Heart right ventricle (tissue), 16 donors: ENCODE measurements at regions not wholly inside any gene's neighbourhood (a gene's known extent, or its start where the extent isn't known, plus 50 kb on each side); places are given as distances from the start of the nearest gene placed in this dataset.

Experiments
- ATAC-seq, 8 donors: fragments of 200-7000 bp; cut with Tn5 transposase; one replicate each; pipeline ENCODE4 v1.9.1; 2020; ENCODE audit warnings: mild to moderate bottlenecking in 8 of 8, moderate library complexity in 8 of 8, moderate number of reproducible peaks in 1 of 8
- DNase-seq, 2 donors: peaks; one replicate each; pipeline ENCODE4 v3.0.0-alpha.2; 2020
- H3K27ac ChIP-seq, 10 donors: fragments of 200-600 bp; sonication (generic) in 2 of 10; one replicate each; pipeline versions ENCODE4 v1.5.0 to v1.8.0; 2020 to 2022; ENCODE audit warnings: mild to moderate bottlenecking in 3 of 10
- H3K27me3 ChIP-seq, 7 donors: fragments of 200-600 bp; one replicate each; pipeline ENCODE4 v1.8.0; 2021 to 2022; ENCODE audit warnings: mild to moderate bottlenecking in 2 of 7
- H3K36me3 ChIP-seq, 9 donors: fragments of 200-600 bp; sonication (generic) in 1 of 9; one replicate each; pipeline versions ENCODE4 v1.5.0 to v1.8.0; 2020 to 2022; ENCODE audit warnings: mild to moderate bottlenecking in 2 of 9
- H3K4me1 ChIP-seq, 9 donors: fragments of 200-600 bp; sonication (generic) in 1 of 9; one replicate each; pipeline versions ENCODE4 v1.5.0 to v1.8.0; 2020 to 2022; ENCODE audit warnings: mild to moderate bottlenecking in 4 of 9
- H3K4me3 ChIP-seq, 10 donors: fragments of 200-600 bp; sonication (generic) in 2 of 10; one replicate each; pipeline versions ENCODE4 v1.5.0 to v1.8.0; 2020 to 2022; ENCODE audit warnings: mild to moderate bottlenecking in 7 of 10, moderate library complexity in 2 of 10
- H3K9me3 ChIP-seq, 11 donors: fragments of 200-600 bp in 10 of 11; sonication (generic) in 2 of 11; one replicate each; pipeline versions ENCODE4 v1.5.0 to v1.8.0; 2013 to 2022; ENCODE audit warnings: mild to moderate bottlenecking in 2 of 11, control low read depth in 1 of 11, moderate library complexity in 1 of 11
- WGBS, 2 donors: extraction: QIAGEN DNeasy Blood & Tissue Kit; methylation state at CpG; one replicate each; pipeline ENCODE4 v1.1.7; 2013; ENCODE audit warnings: inconsistent platforms in 1 of 2; 5-methylcytosine and 5-hydroxymethylcytosine counted together
- intact Hi-C, 10 donors: fragments of 100-400 bp; cut with DNase I; formaldehyde crosslinking; loops; one replicate each; pipeline versions ENCODE4 v1.11.1 to v1.14.2; 2022
- TF ChIP-seq, protein P1 (sequence below), 9 donors: fragments of 200-600 bp; sonication (generic) in 2 of 9; IDR thresholded peaks; one replicate each; pipeline versions ENCODE4 v1.5.0 to v1.8.0; 2021 to 2022; ENCODE audit warnings: antibody characterized with exemption in 9 of 9, mild to moderate bottlenecking in 5 of 9, moderate library complexity in 1 of 9
- donor health status: Arrhythmogenic right ventricular cardiomyopathy.
- donor health status: ischemic (EF 13 %, LVEDD 7.1; RV severe dilation, severe dysfunction).
- donor health status: healthy with polysubstance abuse.
- donor health status: DM: no; HTN: yes; CAD: no.
- donor health status: DM: no; HTN: no; CAD: no.
- donor health status: ischemic (EF 25% LVEDD 6.9; RV normal size, moderate dysfunction).
- donor health status: ischemic (EF 25% LVEDD 5.7; RV mildly dilated, moderate dysfunction).
- donor health status: healthy.
- donor health status: DM: yes; HTN: yes; CAD: no.
- donor health status: Ischemic cardiomyopathy.
- donor health status: ischemic (EF 35%, LVEDD 5.7; RV mildly dilated, moderate dysfunction).
- donor health status: nonischemic (EF 11% LVEDD 7.7; RV severe dilation, severe dysfunction).
- donor health status: DM: yes; HTN: yes; CAD: no.
- donor health status: PGD.
- donor health status: ischemic (EF 29% LVEDD 5.4; RV normal size, mild dysfunction).
- donor health status: nonischemic (EF 23%, LVEDD 6.1; RV moderate dilation, normal function).

DNA sequence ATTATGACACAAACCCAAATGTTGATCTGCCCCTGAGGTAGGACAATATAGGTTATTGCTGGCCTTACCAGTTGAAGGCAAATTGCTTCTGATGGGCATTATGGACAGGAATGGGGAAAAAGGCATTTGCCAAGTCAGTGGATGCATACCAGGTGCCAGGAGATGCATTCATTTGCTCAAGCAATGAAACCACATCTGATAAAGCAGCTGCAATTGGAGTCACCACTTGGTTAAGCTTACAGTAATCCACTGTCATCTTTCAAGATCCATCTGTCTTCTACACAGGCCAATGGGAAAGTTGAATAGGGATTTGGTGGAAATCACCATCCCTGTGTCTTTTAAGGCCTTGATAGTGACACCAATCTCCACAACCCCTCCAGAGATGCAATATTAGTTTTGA is 648.6 kb downstream of the COL12A1 start:
- no peak overlapping the region for H3K27ac ChIP-seq
- no peaks in the 10 kb centered on the region for H3K27me3 ChIP-seq
- DNase-seq (no peak), ATAC-seq (no peak)
- H3K4me3 ChIP-seq: no peak overlapping the region
- TF ChIP-seq, protein P1, sequence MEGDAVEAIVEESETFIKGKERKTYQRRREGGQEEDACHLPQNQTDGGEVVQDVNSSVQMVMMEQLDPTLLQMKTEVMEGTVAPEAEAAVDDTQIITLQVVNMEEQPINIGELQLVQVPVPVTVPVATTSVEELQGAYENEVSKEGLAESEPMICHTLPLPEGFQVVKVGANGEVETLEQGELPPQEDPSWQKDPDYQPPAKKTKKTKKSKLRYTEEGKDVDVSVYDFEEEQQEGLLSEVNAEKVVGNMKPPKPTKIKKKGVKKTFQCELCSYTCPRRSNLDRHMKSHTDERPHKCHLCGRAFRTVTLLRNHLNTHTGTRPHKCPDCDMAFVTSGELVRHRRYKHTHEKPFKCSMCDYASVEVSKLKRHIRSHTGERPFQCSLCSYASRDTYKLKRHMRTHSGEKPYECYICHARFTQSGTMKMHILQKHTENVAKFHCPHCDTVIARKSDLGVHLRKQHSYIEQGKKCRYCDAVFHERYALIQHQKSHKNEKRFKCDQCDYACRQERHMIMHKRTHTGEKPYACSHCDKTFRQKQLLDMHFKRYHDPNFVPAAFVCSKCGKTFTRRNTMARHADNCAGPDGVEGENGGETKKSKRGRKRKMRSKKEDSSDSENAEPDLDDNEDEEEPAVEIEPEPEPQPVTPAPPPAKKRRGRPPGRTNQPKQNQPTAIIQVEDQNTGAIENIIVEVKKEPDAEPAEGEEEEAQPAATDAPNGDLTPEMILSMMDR (IDR thresholded peaks at IDR 0.05): no peak
- intact Hi-C loops: no loop called here
- H3K4me1 ChIP-seq: no peaks in the 10 kb centered on the region
- H3K36me3 ChIP-seq: no peaks in the 10 kb centered on the region
- no peaks in the 10 kb centered on the region for H3K9me3 ChIP-seq

DNA sequence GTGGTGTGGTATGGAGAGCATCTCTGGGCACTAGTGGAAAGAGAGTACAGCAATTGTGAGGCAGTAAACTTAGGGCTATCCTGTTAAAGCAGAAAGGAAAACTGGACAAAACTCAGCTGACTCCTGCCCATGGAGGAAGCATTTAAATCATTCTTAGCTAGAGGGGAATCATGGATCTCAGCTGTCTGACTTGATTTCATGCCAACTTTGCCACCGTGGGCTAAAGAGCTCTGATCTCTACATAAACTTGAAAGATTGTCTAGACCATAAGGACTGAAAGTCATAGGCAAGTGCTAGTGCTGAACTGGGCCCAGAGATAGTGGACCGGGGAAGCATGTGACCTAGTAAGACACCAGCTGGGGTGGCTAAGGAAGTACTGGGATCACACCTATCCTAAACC is 651.8 kb downstream of the COL12A1 start:
- 61 to 74% methylated on average over 2 of the region's 2 CpGs for WGBS, 2 donors
- no peaks in the 10 kb centered on the region for H3K9me3 ChIP-seq
- DNase-seq: no peak
- no peaks in the 10 kb centered on the region for H3K27me3 ChIP-seq
- H3K4me3 ChIP-seq: no peak overlapping the region
- intact Hi-C loops: no loop called here
- no peak overlapping the region for H3K27ac ChIP-seq
- no peak for ATAC-seq
- H3K36me3 ChIP-seq: no peaks in the 10 kb centered on the region
- no peaks in the 10 kb centered on the region for H3K4me1 ChIP-seq
- TF ChIP-seq, protein P1 (IDR thresholded peaks at IDR 0.05): no peak

DNA sequence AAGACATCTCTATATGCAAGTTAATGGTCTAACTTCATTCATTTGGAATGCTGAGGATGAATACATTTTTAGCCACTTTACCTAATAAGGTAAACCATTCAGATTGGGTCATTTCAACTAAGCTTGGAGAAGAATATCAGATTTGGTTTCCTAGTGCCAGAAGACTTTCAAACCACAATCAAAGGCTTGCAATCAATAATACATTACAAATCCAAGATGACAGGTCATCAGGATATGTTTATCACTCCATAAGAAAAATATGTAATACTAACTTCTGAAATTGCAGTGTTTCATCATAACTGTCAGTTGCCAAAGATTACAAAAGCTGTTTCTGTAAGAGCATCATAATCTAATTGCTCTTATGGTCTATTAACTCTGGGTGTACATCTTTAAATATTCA is 654.0 kb downstream of the COL12A1 start:
- Histone ChIP-seq H3K36me3 (no peaks in the 10 kb centered on the region), H3K27ac (no peak overlapping the region), H3K4me1 (no peaks in the 10 kb centered on the region), H3K4me3 (no peak overlapping the region), H3K27me3 (no peaks in the 10 kb centered on the region), H3K9me3 (no peaks in the 10 kb centered on the region)
- TF ChIP-seq, protein P1 (IDR thresholded peaks at IDR 0.05): no peak
- intact Hi-C loops: no loop called here
- ATAC-seq (no peak), DNase-seq (no peak)

DNA sequence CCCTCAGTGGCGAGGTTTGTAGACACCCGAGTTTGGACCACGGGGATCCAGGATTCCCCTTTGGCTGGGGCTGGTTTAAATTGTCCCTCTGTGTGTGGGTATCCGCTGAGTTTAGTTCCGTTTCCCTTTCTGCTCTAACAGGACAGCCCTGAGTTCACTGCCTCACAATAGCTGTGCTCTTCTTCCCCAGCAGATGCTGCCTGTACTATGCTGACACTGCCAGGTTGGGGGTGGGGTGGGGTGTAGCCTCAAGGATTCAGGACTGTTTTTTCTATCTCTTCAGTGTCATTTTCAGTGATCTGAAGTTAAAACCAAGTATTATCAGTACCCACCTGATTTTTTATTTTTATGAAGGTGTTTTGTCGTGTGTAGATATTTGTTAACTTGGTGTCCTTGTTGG is 655.0 kb downstream of the COL12A1 start:
- intact Hi-C loops: no loop called here
- WGBS, 2 donors: 79 to 88% methylated on average over 6 of the region's 6 CpGs
- DNase-seq: no peak
- H3K36me3 ChIP-seq: no peaks in the 10 kb centered on the region
- no peak overlapping the region for H3K27ac ChIP-seq
- TF ChIP-seq, protein P1 (IDR thresholded peaks at IDR 0.05): no peak
- no peak for ATAC-seq
- no peaks in the 10 kb centered on the region for H3K4me1 ChIP-seq
- no peaks in the 10 kb centered on the region for H3K27me3 ChIP-seq
- peaks cover 0 to 1% (median 0%) of the 10 kb centered on the region in 11 donors for H3K9me3 ChIP-seq
- no peak overlapping the region for H3K4me3 ChIP-seq

DNA sequence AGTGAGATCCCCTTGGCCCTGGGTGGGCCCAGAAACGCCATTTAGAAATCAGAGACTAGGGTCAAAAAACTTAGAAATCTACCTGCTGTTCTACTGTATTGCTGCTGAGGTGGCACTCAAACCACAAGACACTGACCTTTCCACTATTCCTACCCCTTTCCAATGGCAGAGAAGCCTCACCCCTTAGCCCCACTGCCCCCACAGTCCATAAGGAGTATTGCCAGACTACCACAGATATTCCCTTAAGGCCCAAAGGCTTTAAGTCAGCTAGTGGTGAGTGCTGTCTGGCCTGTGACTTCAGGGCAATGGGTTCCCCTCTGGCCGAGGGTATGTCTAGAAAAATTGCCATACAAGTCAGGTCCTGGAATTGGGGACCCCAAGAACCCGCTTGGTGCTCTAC is 656.1 kb downstream of the COL12A1 start:
- no peaks in the 10 kb centered on the region for H3K4me1 ChIP-seq
- TF ChIP-seq, protein P1 (IDR thresholded peaks at IDR 0.05): no peak
- intact Hi-C loops: no loop called here
- ATAC-seq (no peak), DNase-seq (no peak)
- no peak overlapping the region for H3K4me3 ChIP-seq
- H3K9me3 ChIP-seq: peaks cover 0 to 12% (median 0%) of the 10 kb centered on the region in 11 donors
- H3K27me3 ChIP-seq: no peaks in the 10 kb centered on the region
- H3K36me3 ChIP-seq: no peaks in the 10 kb centered on the region
- WGBS, 2 donors: 81 to 88% methylated on average over 3 of the region's 3 CpGs
- H3K27ac ChIP-seq: no peak overlapping the region
